ENCODE measurements at regions not wholly inside any gene's neighbourhood (a gene's known extent, or its start where the extent isn't known, plus 50 kb on each side); places are given as distances from the start of the nearest gene placed in this dataset.
"Not testable (repeated sequence)": the region's sequence is repeated elsewhere in the genome, so short reads cannot be mapped to it uniquely, and the experiment has no call there.

GRCh38 chr6:81601918-81602317 is 150.6 kb downstream of the TENT5A start:
- Histone ChIP-seq H3K27me3 (ENCODE audit: control insufficient read depth, insufficient read depth, low read length) (no peaks in the 10 kb centered on the region), H3K4me3 (ENCODE audit: low read depth, low read length) (no peak overlapping the region), H3K36me3 (ENCODE audit: control insufficient read depth, insufficient read depth, low read length) (no peaks in the 10 kb centered on the region)
- TF ChIP-seq CTCF (IDR thresholded peaks at IDR 0.05; ENCODE audit: insufficient read depth, low read length, severe bottlenecking), result no peak
- FAIRE-seq, result no peak
- no peak for DNase-seq (ENCODE audit: low read depth)

GRCh38 chr6:81600488-81600887 is 152.0 kb downstream of the TENT5A start:
- H3K27me3 ChIP-seq (ENCODE audit: control insufficient read depth, insufficient read depth, low read length); H3K4me3 ChIP-seq (ENCODE audit: low read depth, low read length); H3K36me3 ChIP-seq (ENCODE audit: control insufficient read depth, insufficient read depth, low read length); DNase-seq (ENCODE audit: low read depth); FAIRE-seq: not testable (repeated sequence)

GRCh38 chr6:81594501-81594900 is 158.0 kb downstream of the TENT5A start:
- no peaks in the 10 kb centered on the region for H3K36me3 ChIP-seq (ENCODE audit: control insufficient read depth, insufficient read depth, low read length)
- no peak overlapping the region for H3K4me3 ChIP-seq (ENCODE audit: low read depth, low read length)
- no peak for DNase-seq (ENCODE audit: low read depth)
- TF ChIP-seq CTCF (IDR thresholded peaks at IDR 0.05; ENCODE audit: insufficient read depth, low read length, severe bottlenecking), result no peak
- H3K27me3 ChIP-seq (ENCODE audit: control insufficient read depth, insufficient read depth, low read length), result no peaks in the 10 kb centered on the region
- FAIRE-seq, result no peak

- Histone ChIP-seq H3K36me3 (ENCODE audit: control insufficient read depth, insufficient read depth, low read length) (no peaks in the 10 kb centered on the region), H3K4me3 (ENCODE audit: low read depth, low read length) (no peak overlapping the region), H3K27me3 (ENCODE audit: control insufficient read depth, insufficient read depth, low read length) (no peaks in the 10 kb centered on the region)
- DNase-seq (ENCODE audit: low read depth), result peak; percentile 55
- peak; percentile 90 for FAIRE-seq
- TF ChIP-seq CTCF (IDR thresholded peaks at IDR 0.05; ENCODE audit: insufficient read depth, low read length, severe bottlenecking), result no peak
These were observed 162.2 kb downstream of the TENT5A start for GRCh38 chr6:81590314-81590691.

- DNase-seq (ENCODE audit: low read depth) (no peak), FAIRE-seq (no peak)
- no peak overlapping the region for H3K4me3 ChIP-seq (ENCODE audit: low read depth, low read length)
- no peaks in the 10 kb centered on the region for H3K27me3 ChIP-seq (ENCODE audit: control insufficient read depth, insufficient read depth, low read length)
- no peaks in the 10 kb centered on the region for H3K36me3 ChIP-seq (ENCODE audit: control insufficient read depth, insufficient read depth, low read length)
- TF ChIP-seq CTCF (IDR thresholded peaks at IDR 0.05; ENCODE audit: insufficient read depth, low read length, severe bottlenecking), result no peak
These were observed 162.8 kb downstream of the TENT5A start for GRCh38 chr6:81589465-81590313.

- DNase-seq (ENCODE audit: low read depth); H3K27me3 ChIP-seq (ENCODE audit: control insufficient read depth, insufficient read depth, low read length); H3K36me3 ChIP-seq (ENCODE audit: control insufficient read depth, insufficient read depth, low read length); H3K4me3 ChIP-seq (ENCODE audit: low read depth, low read length); FAIRE-seq: not testable (repeated sequence)
These were observed 166.8 kb downstream of the TENT5A start for GRCh38 chr6:81585686-81586085.

- H3K4me3 ChIP-seq (ENCODE audit: low read depth, low read length); H3K27me3 ChIP-seq (ENCODE audit: control insufficient read depth, insufficient read depth, low read length); DNase-seq (ENCODE audit: low read depth); FAIRE-seq; H3K36me3 ChIP-seq (ENCODE audit: control insufficient read depth, insufficient read depth, low read length): not testable (repeated sequence)
These were observed 168.3 kb downstream of the TENT5A start for GRCh38 chr6:81584156-81584555.
